ENCODE measurements at regions not wholly inside any gene's neighbourhood (a gene's known extent, or its start where the extent isn't known, plus 50 kb on each side); places are given as distances from the start of the nearest gene placed in this dataset.
"Not testable (repeated sequence)": the region's sequence is repeated elsewhere in the genome, so short reads cannot be mapped to it uniquely, and the experiment has no call there.

- no peak for DNase-seq (ENCODE audit: low read depth, low spot score)
Measured at GRCh38 chr10:80697926-80698325, 160.2 kb downstream of the SH2D4B start.

- peak; percentile 67 for DNase-seq (ENCODE audit: low read depth, low spot score)
Measured at GRCh38 chr10:80699602-80700039, 161.9 kb downstream of the SH2D4B start.

GRCh38 chr10:80700252-80700651, 162.6 kb downstream of the SH2D4B start:
- DNase-seq (ENCODE audit: low read depth, low spot score), result no peak

GRCh38 chr10:80700760-80701444, 163.2 kb downstream of the SH2D4B start:
- DNase-seq (ENCODE audit: low read depth, low spot score), result no peak

GRCh38 chr10:80701706-80702105, 164.0 kb downstream of the SH2D4B start:
- no peak for DNase-seq (ENCODE audit: low read depth, low spot score)

GRCh38 chr10:80702143-80702542, 164.4 kb downstream of the SH2D4B start:
- DNase-seq (ENCODE audit: low read depth, low spot score), result no peak

- DNase-seq (ENCODE audit: low read depth, low spot score), result no peak
Measured at GRCh38 chr10:80705899-80706298, 168.2 kb downstream of the SH2D4B start.

GRCh38 chr10:80708185-80708584, 170.5 kb downstream of the SH2D4B start:
- DNase-seq (ENCODE audit: low read depth, low spot score), result no peak

- DNase-seq (ENCODE audit: low read depth, low spot score), result no peak
Measured at GRCh38 chr10:80708808-80709207, 171.1 kb downstream of the SH2D4B start.

- no peak for DNase-seq (ENCODE audit: low read depth, low spot score)
Measured at GRCh38 chr10:80709866-80710265, 172.2 kb downstream of the SH2D4B start.

- no peak for DNase-seq (ENCODE audit: low read depth, low spot score)
Measured at GRCh38 chr10:80713398-80713928, 175.8 kb downstream of the SH2D4B start.

GRCh38 chr10:80714566-80714965, 176.9 kb downstream of the SH2D4B start:
- no peak for DNase-seq (ENCODE audit: low read depth, low spot score)

- no peak for DNase-seq (ENCODE audit: low read depth, low spot score)
Measured at GRCh38 chr10:80718024-80718423, 180.3 kb downstream of the SH2D4B start.

GRCh38 chr10:80719935-80720334, 182.2 kb downstream of the SH2D4B start:
- no peak for DNase-seq (ENCODE audit: low read depth, low spot score)

- DNase-seq (ENCODE audit: low read depth, low spot score), result no peak
Measured at GRCh38 chr10:80720549-80720948, 182.8 kb downstream of the SH2D4B start.

GRCh38 chr10:80728354-80728753, 190.7 kb downstream of the SH2D4B start:
- DNase-seq (ENCODE audit: low read depth, low spot score), result not testable (repeated sequence)

GRCh38 chr10:80729896-80730295, 192.2 kb downstream of the SH2D4B start:
- DNase-seq (ENCODE audit: low read depth, low spot score), result no peak

- no peak for DNase-seq (ENCODE audit: low read depth, low spot score)
Measured at GRCh38 chr10:80730522-80730921, 192.8 kb downstream of the SH2D4B start.

- DNase-seq (ENCODE audit: low read depth, low spot score), result no peak
Measured at GRCh38 chr10:80734589-80734988, 196.9 kb downstream of the SH2D4B start.

- no peak for DNase-seq (ENCODE audit: low read depth, low spot score)
Measured at GRCh38 chr10:80737209-80737608, 199.5 kb downstream of the SH2D4B start.

GRCh38 chr10:80739328-80739727, 201.6 kb downstream of the SH2D4B start:
- DNase-seq (ENCODE audit: low read depth, low spot score), result no peak

GRCh38 chr10:80739963-80740715, 202.4 kb downstream of the SH2D4B start:
- DNase-seq (ENCODE audit: low read depth, low spot score), result peak; percentile 33

- DNase-seq (ENCODE audit: low read depth, low spot score), result no peak
Measured at GRCh38 chr10:80741278-80741677, 203.6 kb downstream of the SH2D4B start.

Measured in iPS DF 19.7 (cell line).